ENCODE measurements at regions not wholly inside any gene's neighbourhood (a gene's known extent, or its start where the extent isn't known, plus 50 kb on each side); places are given as distances from the start of the nearest gene placed in this dataset.
A peak's percentile ranks its signal among the peaks of the same experiment; 100 is the strongest.

- TF ChIP-seq CBX8 (IDR thresholded peaks at IDR 0.05; ENCODE audit: borderline replicate concordance, extremely low read depth, low read depth, low read length, poor library complexity, severe bottlenecking) (no peak), ZNF23 (CRISPR knock-in tag; IDR thresholded peaks at IDR 0.05) (no peak), PURB (CRISPR knock-in tag; IDR thresholded peaks at IDR 0.05; ENCODE audit: low read depth) (no peak), HDGF (IDR thresholded peaks at IDR 0.05) (no peak), ZNF512 (tag; IDR thresholded peaks at IDR 0.05) (no peak), ZNF134 (CRISPR knock-in tag; conservative IDR thresholded peaks at IDR 0.05) (peak; percentile 69), POLR2H (tag; IDR thresholded peaks at IDR 0.05; ENCODE audit: low read depth) (peak; percentile 68), RNF2 (IDR thresholded peaks at IDR 0.05) (peak; percentile 78; the same call in 1 of the 2 replicates), NUFIP1 (IDR thresholded peaks at IDR 0.05; ENCODE audit: partially characterized antibody) (no peak), MCM2 (IDR thresholded peaks at IDR 0.05; ENCODE audit: low read depth) (no peak), E2F5 (CRISPR knock-in tag; IDR thresholded peaks at IDR 0.05) (no peak), DACH1 (IDR thresholded peaks at IDR 0.05; ENCODE audit: partially characterized antibody) (no peak), CHCHD3 (CRISPR knock-in tag; IDR thresholded peaks at IDR 0.05) (no peak), KDM1A (IDR thresholded peaks at IDR 0.05) (0 out of 4 replicates have a peak, but pooled peaks of 1 of the 2 experiments have one; percentile 15), TBP (optimal IDR thresholded peaks at IDR 0.05; ENCODE audit: low read depth, low read length) (no peak), ZBTB34 (CRISPR knock-in tag; IDR thresholded peaks at IDR 0.05) (peak; percentile 82; the same call in 1 of the 2 replicates), ZNF311 (CRISPR knock-in tag; IDR thresholded peaks at IDR 0.05) (peak; percentile 87), TBL1XR1 (IDR thresholded peaks at IDR 0.05; ENCODE audit: low read length in 2 of 2) (no peak), ZBTB11 (CRISPR knock-in tag; IDR thresholded peaks at IDR 0.05) (peak in 1 of 3 experiments; percentile 53; a peak in 2 of 6 replicates), HOXB6 (CRISPR knock-in tag; IDR thresholded peaks at IDR 0.05; ENCODE audit: borderline replicate concordance) (no peak), KLF10 (CRISPR knock-in tag; IDR thresholded peaks at IDR 0.05) (no peak), PHF21A (IDR thresholded peaks at IDR 0.05; ENCODE audit: borderline replicate concordance, low read depth) (no peak), ZNF445 (CRISPR knock-in tag; IDR thresholded peaks at IDR 0.05; ENCODE audit: low read depth) (no peak)
Observed at GRCh38 chr20:23156170-23156841, 70.2 kb upstream of the CD93 start (continued).
